ENCODE measurements at regions not wholly inside any gene's neighbourhood (a gene's known extent, or its start where the extent isn't known, plus 50 kb on each side); places are given as distances from the start of the nearest gene placed in this dataset.
"Not testable (repeated sequence)": the region's sequence is repeated elsewhere in the genome, so short reads cannot be mapped to it uniquely, and the experiment has no call there.

- no peak for DNase-seq (ENCODE audit: low read depth)
These were observed 195.0 kb upstream of the ELAC2 start for GRCh38 chr17:13212860-13213259.

DNA sequence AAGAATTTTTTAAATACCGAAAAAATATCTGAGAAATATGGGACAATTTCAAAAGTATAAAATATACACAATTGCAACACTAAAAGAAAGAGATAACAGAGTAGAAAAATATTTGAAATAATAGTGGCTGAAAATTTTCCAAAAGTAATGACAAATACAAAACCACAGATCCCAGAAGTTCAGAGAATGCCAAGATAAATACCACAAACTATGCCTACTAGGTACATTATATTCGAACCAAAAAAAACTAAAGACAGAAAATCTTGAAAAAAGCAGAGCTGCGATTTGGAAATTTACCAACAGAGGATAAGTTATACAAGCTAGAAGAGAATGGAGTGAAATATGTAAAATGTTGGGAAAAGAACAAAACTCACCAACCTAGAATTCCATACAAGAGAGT lies 191.3 kb upstream of the ELAC2 start:
- no peak for DNase-seq (ENCODE audit: low read depth)

GRCh38 chr17:13204607-13205237 lies 186.9 kb upstream of the ELAC2 start:
- peak; percentile 28 for DNase-seq (ENCODE audit: low read depth)

GRCh38 chr17:13202835-13203234 lies 185.0 kb upstream of the ELAC2 start:
- no peak for DNase-seq (ENCODE audit: low read depth)

DNA sequence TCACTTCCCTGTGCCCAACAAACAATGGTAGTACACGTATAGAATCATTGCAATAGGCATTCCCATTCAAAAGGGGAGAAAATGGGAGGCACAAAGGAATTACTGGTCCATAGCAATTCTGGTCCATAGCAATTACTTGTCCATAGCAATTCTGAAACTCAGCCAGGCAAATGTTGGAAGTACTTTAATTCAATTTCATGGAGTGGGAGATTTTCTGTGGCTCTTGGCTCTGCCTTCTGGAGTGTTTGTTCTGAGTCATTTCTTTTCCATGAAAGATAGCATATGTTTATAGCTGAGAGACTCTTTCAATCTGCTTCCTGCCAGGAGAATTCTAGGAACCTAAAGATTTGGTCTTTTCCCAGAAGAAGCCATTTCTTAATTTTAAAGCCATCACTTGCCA lies 182.8 kb upstream of the ELAC2 start:
- no peak for DNase-seq (ENCODE audit: low read depth)

- DNase-seq (ENCODE audit: low read depth) = no peak
These were observed 181.6 kb upstream of the ELAC2 start for GRCh38 chr17:13199425-13199824.

- no peak for DNase-seq (ENCODE audit: low read depth)
These were observed 179.8 kb upstream of the ELAC2 start for GRCh38 chr17:13197586-13197985.

- no peak for DNase-seq (ENCODE audit: low read depth)
These were observed 177.1 kb upstream of the ELAC2 start for GRCh38 chr17:13194887-13195286.

DNA sequence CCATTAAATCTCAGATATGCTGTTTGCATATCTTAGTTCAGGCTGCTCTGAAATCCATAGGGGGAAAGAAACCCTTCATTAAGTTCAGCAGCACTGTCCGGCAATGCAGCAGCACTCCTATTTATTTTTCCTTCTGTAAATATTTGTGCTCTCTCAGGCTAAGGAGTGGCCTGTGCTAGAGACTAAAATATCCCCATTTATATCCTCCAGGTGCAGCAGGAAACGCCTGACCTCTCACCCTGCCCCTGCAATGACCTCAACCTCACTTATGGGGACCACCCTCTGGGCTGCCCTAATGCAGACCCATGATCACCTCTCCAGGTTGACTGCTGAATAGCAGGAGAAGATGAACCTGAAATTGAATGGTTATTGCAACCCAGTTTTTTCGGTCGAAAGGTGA lies 165.0 kb upstream of the ELAC2 start:
- DNase-seq (ENCODE audit: low read depth) = no peak

- no peak for DNase-seq (ENCODE audit: low read depth)
These were observed 164.6 kb upstream of the ELAC2 start for GRCh38 chr17:13182450-13182849.

DNA sequence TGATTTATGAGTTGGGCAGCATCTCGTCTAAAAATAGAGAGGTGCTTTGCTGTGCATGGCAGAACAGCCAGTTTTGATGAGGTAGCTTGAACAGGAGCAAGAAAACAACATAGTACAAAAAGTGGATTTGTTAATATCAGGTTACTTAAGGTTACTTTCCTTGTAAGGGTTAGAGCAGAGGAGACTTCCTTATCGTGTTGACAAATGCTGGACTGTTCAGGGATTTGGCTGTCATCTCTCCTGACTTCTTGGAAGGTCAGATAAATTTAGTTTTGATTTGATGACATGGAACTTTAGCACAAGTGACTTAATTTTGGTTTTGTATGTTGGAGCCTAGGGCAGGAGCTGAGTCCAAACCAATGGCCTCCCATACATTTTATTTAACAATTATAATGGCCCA lies 163.9 kb upstream of the ELAC2 start:
- no peak for DNase-seq (ENCODE audit: low read depth)

DNA sequence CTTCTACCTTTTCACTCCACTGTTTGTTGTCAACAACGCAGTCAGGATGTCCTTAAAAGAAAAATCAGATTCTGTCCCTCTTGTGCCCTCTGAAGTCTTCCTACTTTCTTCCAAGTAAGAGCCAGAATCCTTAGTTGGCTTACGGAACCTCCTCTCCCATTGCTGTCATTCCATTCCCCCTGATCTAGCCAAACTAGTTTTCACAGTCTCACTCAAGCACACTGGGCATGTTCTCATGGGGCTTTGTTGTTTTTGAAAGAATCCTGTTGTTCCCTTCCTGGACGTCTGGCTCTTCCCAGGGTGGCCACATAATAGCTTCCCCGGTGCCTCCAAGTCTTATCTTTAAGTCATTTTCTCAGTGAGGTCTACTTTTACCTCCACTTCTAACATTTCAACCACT lies 158.6 kb upstream of the ELAC2 start:
- DNase-seq (ENCODE audit: low read depth) = no peak

DNA sequence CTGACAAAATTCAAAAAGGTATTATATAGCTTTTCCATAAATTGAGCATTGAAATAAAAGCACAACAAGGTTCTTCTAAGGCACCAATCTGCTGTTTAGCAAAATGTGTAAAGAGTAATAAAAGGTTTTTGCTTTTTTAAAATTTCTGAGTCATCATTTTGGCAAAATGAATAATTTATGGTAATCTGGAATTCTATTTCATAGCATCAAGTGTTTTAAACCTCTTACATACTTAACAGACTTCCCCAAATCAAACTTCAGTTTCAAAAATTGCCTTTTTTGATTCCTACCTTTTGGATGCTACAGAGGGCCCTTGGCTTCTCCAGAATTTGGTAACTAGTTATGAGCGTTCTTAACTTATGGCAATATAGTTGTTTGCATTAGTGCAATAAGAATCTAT lies 154.0 kb upstream of the ELAC2 start:
- DNase-seq (ENCODE audit: low read depth) = no peak

DNA sequence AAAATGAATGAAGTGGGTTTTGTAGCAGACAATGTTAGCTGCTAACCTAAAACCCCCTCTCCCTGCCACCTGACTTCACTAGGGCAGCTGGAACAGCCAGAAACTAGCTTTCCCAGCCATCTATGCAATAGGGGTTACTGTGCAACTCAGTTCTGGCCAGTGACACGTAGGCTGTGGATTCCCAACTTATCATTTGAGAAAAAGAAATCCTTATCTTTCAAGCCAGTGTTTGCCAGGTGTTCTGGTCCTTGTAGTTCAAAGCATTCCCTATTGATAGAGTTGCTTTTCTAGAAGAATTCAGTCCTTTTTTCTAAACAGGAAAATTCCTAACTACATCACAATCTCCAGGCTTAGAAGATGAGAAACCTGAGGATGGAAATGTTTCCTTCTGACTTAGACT lies 144.5 kb upstream of the ELAC2 start:
- no peak for DNase-seq (ENCODE audit: low read depth)

- DNase-seq (ENCODE audit: low read depth) = no peak
These were observed 143.0 kb upstream of the ELAC2 start for GRCh38 chr17:13160790-13161189.

DNA sequence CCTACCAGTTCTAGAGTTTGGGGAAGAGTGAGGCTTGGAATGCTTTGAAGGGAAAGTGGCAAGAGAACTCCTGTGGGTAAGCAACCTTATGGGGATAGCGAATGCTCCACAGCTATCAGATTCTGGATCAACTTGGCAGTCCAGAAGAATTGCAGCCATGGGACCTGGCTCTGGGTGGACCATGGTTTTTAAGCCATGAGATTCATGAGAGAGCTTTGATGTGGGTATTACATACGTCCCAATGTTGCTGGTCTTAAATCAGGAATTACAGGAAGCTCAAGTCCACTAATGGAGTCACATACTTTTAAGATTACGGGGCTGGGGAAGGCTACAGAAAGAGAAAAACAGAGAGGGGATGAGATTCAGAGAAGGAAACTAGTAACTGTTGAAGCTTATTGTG lies 142.5 kb upstream of the ELAC2 start:
- DNase-seq (ENCODE audit: low read depth) = no peak

- no peak for DNase-seq (ENCODE audit: low read depth)
These were observed 140.8 kb upstream of the ELAC2 start for GRCh38 chr17:13158494-13159240.

- DNase-seq (ENCODE audit: low read depth) = peak; percentile 36
These were observed 139.8 kb upstream of the ELAC2 start for GRCh38 chr17:13157656-13158055.

- DNase-seq (ENCODE audit: low read depth) = no peak
These were observed 137.1 kb upstream of the ELAC2 start for GRCh38 chr17:13154930-13155329.

- no peak for DNase-seq (ENCODE audit: low read depth)
These were observed 136.6 kb upstream of the ELAC2 start for GRCh38 chr17:13154398-13154797.

GRCh38 chr17:13153036-13153435 lies 135.2 kb upstream of the ELAC2 start:
- DNase-seq (ENCODE audit: low read depth) = peak; percentile 57

DNA sequence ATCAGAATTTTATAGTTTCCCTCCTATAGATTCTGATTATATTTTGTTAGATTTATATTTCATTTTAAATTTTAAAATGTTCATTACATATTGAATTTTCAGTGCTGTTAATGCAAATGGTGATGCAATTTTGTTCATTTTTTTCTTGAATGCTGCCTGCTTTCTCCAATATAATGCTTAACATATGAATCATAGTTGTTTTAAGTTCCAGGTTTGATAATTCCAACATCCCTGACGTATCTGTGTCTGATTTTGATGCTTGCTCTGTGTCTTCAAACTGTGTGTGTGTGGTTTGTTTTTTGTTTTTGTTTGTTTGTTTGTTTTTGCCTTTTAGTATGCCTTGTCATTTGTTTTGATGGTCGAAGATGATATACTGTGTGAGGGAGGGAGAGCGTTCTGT lies 134.7 kb upstream of the ELAC2 start:
- peak; percentile 41 for DNase-seq (ENCODE audit: low read depth)

DNA sequence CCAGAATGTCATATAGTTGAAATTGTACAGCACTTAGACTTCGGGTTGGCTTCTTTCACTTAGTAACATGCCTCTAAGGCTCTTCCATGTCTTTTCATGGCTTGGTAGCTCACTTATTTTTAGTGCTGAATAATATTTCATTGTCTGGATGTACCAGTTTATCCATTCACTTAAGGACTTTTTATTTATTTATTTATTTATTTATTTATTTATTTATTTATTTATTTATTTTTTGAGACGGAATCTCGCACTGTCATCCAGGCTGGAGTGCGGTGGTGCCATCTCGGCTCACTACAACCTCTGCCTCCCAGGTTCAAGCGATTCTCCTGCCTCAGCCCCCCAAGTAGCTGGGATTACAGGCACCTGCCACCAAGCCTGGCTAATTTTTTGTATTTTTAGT lies 132.9 kb upstream of the ELAC2 start:
- not testable (repeated sequence) for DNase-seq (ENCODE audit: low read depth)

- no peak for DNase-seq (ENCODE audit: low read depth)
These were observed 125.2 kb upstream of the ELAC2 start for GRCh38 chr17:13143001-13143400.

Data from HS-5 (cell line).